CD8-positive, alpha-beta memory T cell (primary cell): ENCODE measurements at regions not wholly inside any gene's neighbourhood (a gene's known extent, or its start where the extent isn't known, plus 50 kb on each side); places are given as distances from the start of the nearest gene placed in this dataset.
"Not testable (repeated sequence)": the region's sequence is repeated elsewhere in the genome, so short reads cannot be mapped to it uniquely, and the experiment has no call there.

Experiments
- CTCF ChIA-PET: fragments of 350-600 bp; sonication (Branson Sonifier 250); formaldehyde crosslinking; loops from one replicate; lab custom pipeline; 2021; ENCODE audit warnings: antibody characterized with exemption; lab: Charles Lee
- POLR2A ChIA-PET: fragments of 350-600 bp; sonication (Branson Sonifier 250); formaldehyde crosslinking; loops from one replicate; lab custom pipeline; 2021; ENCODE audit warnings: antibody characterized with exemption; lab: Charles Lee
- DNase-seq, 5 donors: peaks; one replicate each; pipeline versions ENCODE4 v3.0.0 to v3.0.0-alpha.2; 2020 to 2022; ENCODE audit warnings: mixed read lengths in 1 of 5
- H3K27ac ChIP-seq: one replicate; pipeline ENCODE4 v1.7.0; 2013; ENCODE audit warnings: low read depth, mild to moderate bottlenecking, low read length, moderate library complexity
- H3K27me3 ChIP-seq: 2 replicates; pipeline ENCODE4 v1.7.0; 2013; ENCODE audit warnings: low read length, mild to moderate bottlenecking; ENCODE audit not compliant: insufficient read depth, poor library complexity, severe bottlenecking
- H3K36me3 ChIP-seq: 2 replicates; pipeline ENCODE4 v1.7.0; 2013; ENCODE audit warnings: mild to moderate bottlenecking, low read length, moderate library complexity; ENCODE audit not compliant: insufficient read depth
- H3K4me1 ChIP-seq: 2 replicates; pipeline ENCODE4 v1.7.0; 2013; ENCODE audit warnings: mild to moderate bottlenecking, low read length, moderate library complexity; ENCODE audit not compliant: insufficient read depth
- H3K4me3 ChIP-seq: 2 replicates; pipeline ENCODE4 v1.7.0; 2013; ENCODE audit warnings: mild to moderate bottlenecking, low read length
- H3K9me3 ChIP-seq: 2 replicates; pipeline ENCODE4 v1.7.0; 2013; ENCODE audit warnings: mild to moderate bottlenecking, low read length
- H3K27ac Mint-ChIP-seq, 8 donors: one replicate each; pipeline ENCODE4 v1.8.0; 2020 to 2021; ENCODE audit warnings: mixed read lengths in 8 of 8, mild to moderate bottlenecking in 6 of 8, inconsistent platforms in 3 of 8, moderate library complexity in 3 of 8
- H3K27me3 Mint-ChIP-seq, 2 donors: one replicate each; pipeline ENCODE4 v1.8.0; 2020 to 2021; ENCODE audit warnings: mixed read lengths in 2 of 2, mild to moderate bottlenecking in 1 of 2, moderate library complexity in 1 of 2
- H3K36me3 Mint-ChIP-seq, 3 donors: one replicate each; pipeline ENCODE4 v1.8.0; 2020 to 2021; ENCODE audit warnings: mixed read lengths in 3 of 3, inconsistent platforms in 1 of 3, mild to moderate bottlenecking in 1 of 3
- H3K4me1 Mint-ChIP-seq, 3 donors: one replicate each; pipeline ENCODE4 v1.8.0; 2020 to 2021; ENCODE audit warnings: mixed read lengths in 3 of 3, inconsistent platforms in 1 of 3, mild to moderate bottlenecking in 1 of 3
- H3K4me3 Mint-ChIP-seq, 7 donors: one replicate each; pipeline ENCODE4 v1.8.0; 2020 to 2021; ENCODE audit warnings: mixed read lengths in 7 of 7, mild to moderate bottlenecking in 6 of 7, moderate library complexity in 4 of 7, inconsistent platforms in 2 of 7
- H3K9me3 Mint-ChIP-seq, 5 donors: one replicate each; pipeline ENCODE4 v1.8.0; 2020 to 2022; ENCODE audit warnings: mixed read lengths in 5 of 5, mild to moderate bottlenecking in 3 of 5, moderate library complexity in 2 of 5, inconsistent platforms in 1 of 5

GRCh38 chr6:84569882-84570281, 194.5 kb downstream of the TBX18 start:
- no peaks in the 10 kb centered on the region for H3K4me1 Mint-ChIP-seq

GRCh38 chr6:84568971-84569370, 195.4 kb downstream of the TBX18 start:
- no peaks in the 10 kb centered on the region for H3K9me3 ChIP-seq
- DNase-seq = no peak
- Mint-ChIP-seq H3K36me3 (no peaks in the 10 kb centered on the region), H3K9me3 (peaks cover 2 to 15% (median 6%) of the 10 kb centered on the region in 5 donors), H3K4me3 (no peak overlapping the region), H3K4me1 (no peaks in the 10 kb centered on the region), H3K27me3 (no peaks in the 10 kb centered on the region), H3K27ac (no peak overlapping the region)
- H3K27me3 ChIP-seq = no peaks in the 10 kb centered on the region
- H3K4me1 ChIP-seq = no peaks in the 10 kb centered on the region
- H3K27ac ChIP-seq = no peak overlapping the region
- H3K36me3 ChIP-seq = no peaks in the 10 kb centered on the region
- H3K4me3 ChIP-seq = no peak overlapping the region
- CTCF ChIA-PET = no interaction called here
- POLR2A ChIA-PET = no interaction called here

More at GRCh38 chr6:84569882-84570281, 194.5 kb downstream of the TBX18 start:
- H3K9me3 Mint-ChIP-seq = peaks cover 2 to 15% (median 4%) of the 10 kb centered on the region in 5 donors
- Histone ChIP-seq H3K4me3 (no peak overlapping the region), H3K27me3 (no peaks in the 10 kb centered on the region), H3K27ac (no peak overlapping the region), H3K9me3 (no peaks in the 10 kb centered on the region), H3K4me1 (no peaks in the 10 kb centered on the region), H3K36me3 (no peaks in the 10 kb centered on the region)
- no peak overlapping the region for H3K27ac Mint-ChIP-seq
- POLR2A ChIA-PET = no interaction called here
- H3K36me3 Mint-ChIP-seq = no peaks in the 10 kb centered on the region
- no peaks in the 10 kb centered on the region for H3K27me3 Mint-ChIP-seq
- CTCF ChIA-PET = no interaction called here
- DNase-seq = no peak
- H3K4me3 Mint-ChIP-seq = no peak overlapping the region

GRCh38 chr6:84565718-84566117, 198.7 kb downstream of the TBX18 start:
- H3K9me3 Mint-ChIP-seq, H3K36me3 Mint-ChIP-seq, H3K9me3 ChIP-seq, H3K4me3 Mint-ChIP-seq, H3K27ac ChIP-seq, H3K4me3 ChIP-seq, CTCF ChIA-PET, H3K27me3 ChIP-seq, H3K27ac Mint-ChIP-seq, H3K36me3 ChIP-seq, DNase-seq, H3K4me1 Mint-ChIP-seq, H3K27me3 Mint-ChIP-seq, H3K4me1 ChIP-seq, POLR2A ChIA-PET: not testable (repeated sequence)

GRCh38 chr6:84560436-84561390, 203.7 kb downstream of the TBX18 start:
- H3K4me1 Mint-ChIP-seq = no peaks in the 10 kb centered on the region
- H3K27me3 Mint-ChIP-seq = no peaks in the 10 kb centered on the region

GRCh38 chr6:84556541-84557335, 207.7 kb downstream of the TBX18 start:
- Mint-ChIP-seq H3K27ac (no peak overlapping the region), H3K4me1 (no peaks in the 10 kb centered on the region), H3K27me3 (no peaks in the 10 kb centered on the region), H3K36me3 (no peaks in the 10 kb centered on the region), H3K9me3 (peaks cover 0 to 6% (median 4%) of the 10 kb centered on the region in 5 donors), H3K4me3 (no peak overlapping the region)
- Histone ChIP-seq H3K9me3 (no peaks in the 10 kb centered on the region), H3K27me3 (no peaks in the 10 kb centered on the region), H3K36me3 (no peaks in the 10 kb centered on the region), H3K4me1 (no peaks in the 10 kb centered on the region), H3K4me3 (no peak overlapping the region), H3K27ac (no peak overlapping the region)
- ChIA-PET POLR2A (no interaction called here), CTCF (no interaction called here)
- DNase-seq = no peak

More at GRCh38 chr6:84560436-84561390, 203.7 kb downstream of the TBX18 start:
- H3K27ac Mint-ChIP-seq = no peak overlapping the region
- peaks cover 0 to 9% (median 7%) of the 10 kb centered on the region in 5 donors for H3K9me3 Mint-ChIP-seq
- Histone ChIP-seq H3K36me3 (no peaks in the 10 kb centered on the region), H3K27ac (no peak overlapping the region), H3K9me3 (no peaks in the 10 kb centered on the region), H3K4me3 (no peak overlapping the region), H3K4me1 (no peaks in the 10 kb centered on the region), H3K27me3 (no peaks in the 10 kb centered on the region)
- H3K36me3 Mint-ChIP-seq = no peaks in the 10 kb centered on the region
- ChIA-PET POLR2A (interaction anchor here (0.6 kb wide), 1 partner anchor 13 kb away, joined by 3 read pairs; no protein-coding TSS in a partner anchor), CTCF (no interaction called here)
- no peak for DNase-seq
- no peak overlapping the region for H3K4me3 Mint-ChIP-seq

GRCh38 chr6:84554706-84555105, 209.7 kb downstream of the TBX18 start:
- POLR2A ChIA-PET = no interaction called here
- Histone ChIP-seq H3K27ac (no peak overlapping the region), H3K9me3 (no peaks in the 10 kb centered on the region), H3K36me3 (no peaks in the 10 kb centered on the region), H3K4me3 (no peak overlapping the region), H3K27me3 (no peaks in the 10 kb centered on the region), H3K4me1 (no peaks in the 10 kb centered on the region)
- H3K4me3 Mint-ChIP-seq = no peak overlapping the region
- DNase-seq = no peak
- peaks cover 0 to 5% (median 2%) of the 10 kb centered on the region in 5 donors for H3K9me3 Mint-ChIP-seq
- no peaks in the 10 kb centered on the region for H3K36me3 Mint-ChIP-seq
- H3K4me1 Mint-ChIP-seq = no peaks in the 10 kb centered on the region
- CTCF ChIA-PET = no interaction called here
- no peaks in the 10 kb centered on the region for H3K27me3 Mint-ChIP-seq
- no peak overlapping the region for H3K27ac Mint-ChIP-seq

GRCh38 chr6:84554074-84554473, 210.3 kb downstream of the TBX18 start:
- H3K27ac Mint-ChIP-seq = no peak overlapping the region
- ChIA-PET POLR2A (no interaction called here), CTCF (no interaction called here)
- no peaks in the 10 kb centered on the region for H3K27me3 Mint-ChIP-seq
- Histone ChIP-seq H3K27me3 (no peaks in the 10 kb centered on the region), H3K4me1 (no peaks in the 10 kb centered on the region), H3K27ac (no peak overlapping the region), H3K9me3 (no peaks in the 10 kb centered on the region), H3K4me3 (no peak overlapping the region), H3K36me3 (no peaks in the 10 kb centered on the region)
- H3K36me3 Mint-ChIP-seq = no peaks in the 10 kb centered on the region
- H3K4me3 Mint-ChIP-seq = no peak overlapping the region
- H3K4me1 Mint-ChIP-seq = no peaks in the 10 kb centered on the region
- DNase-seq = no peak
- peaks cover 0 to 5% (median 2%) of the 10 kb centered on the region in 5 donors for H3K9me3 Mint-ChIP-seq

- H3K36me3 ChIP-seq = no peaks in the 10 kb centered on the region
- no peak for DNase-seq
- Mint-ChIP-seq H3K27me3 (no peaks in the 10 kb centered on the region), H3K9me3 (peaks cover 0 to 5% (median 2%) of the 10 kb centered on the region in 5 donors), H3K4me3 (no peak overlapping the region), H3K4me1 (no peaks in the 10 kb centered on the region), H3K36me3 (no peaks in the 10 kb centered on the region), H3K27ac (no peak overlapping the region)
- no peaks in the 10 kb centered on the region for H3K4me1 ChIP-seq
- no peak overlapping the region for H3K27ac ChIP-seq
- ChIA-PET CTCF (no interaction called here), POLR2A (no interaction called here)
- no peak overlapping the region for H3K4me3 ChIP-seq
- no peaks in the 10 kb centered on the region for H3K27me3 ChIP-seq
- no peaks in the 10 kb centered on the region for H3K9me3 ChIP-seq
Measured at GRCh38 chr6:84553527-84553926, 210.9 kb downstream of the TBX18 start.
